A549 (cell line): ENCODE measurements at regions not wholly inside any gene's neighbourhood (a gene's known extent, or its start where the extent isn't known, plus 50 kb on each side); places are given as distances from the start of the nearest gene placed in this dataset.

Source experiments
- MYC ChIP-seq: IDR thresholded peaks from 2 replicates; pipeline ENCODE4 v1.6.1; 2012; ENCODE audit warnings: mild to moderate bottlenecking, inconsistent platforms, low read length, improper control_type of control experiment, borderline replicate concordance
- POLR2A ChIP-seq: IDR thresholded peaks from 2 replicates; pipeline ENCODE4 v1.6.1; 2012; ENCODE audit warnings: mild to moderate bottlenecking, low read length
- ZFP36 ChIP-seq: fragments of 450-650 bp; IDR thresholded peaks from 2 replicates; pipeline ENCODE4 v1.6.1; 2014; ENCODE audit warnings: borderline replicate concordance; ENCODE audit not compliant: partially characterized antibody
- TF ChIP-seq, protein P1 (sequence below): fragments of 200-600 bp; sonication (generic); IDR thresholded peaks from 2 replicates; pipeline ENCODE4 v1.6.1; 2016; ENCODE audit warnings: antibody characterized with exemption, mild to moderate bottlenecking, moderate library complexity
- TF ChIP-seq, protein P2 (sequence below): IDR thresholded peaks from 2 replicates; pipeline ENCODE4 v1.6.1; 2012
- TF ChIP-seq, protein P3 (sequence below): fragments of >200 bp; sonication (Bioruptor Twin); formaldehyde crosslinking; IDR thresholded peaks from 3 replicates; pipeline ENCODE4 v1.5.1; 2016

DNA sequence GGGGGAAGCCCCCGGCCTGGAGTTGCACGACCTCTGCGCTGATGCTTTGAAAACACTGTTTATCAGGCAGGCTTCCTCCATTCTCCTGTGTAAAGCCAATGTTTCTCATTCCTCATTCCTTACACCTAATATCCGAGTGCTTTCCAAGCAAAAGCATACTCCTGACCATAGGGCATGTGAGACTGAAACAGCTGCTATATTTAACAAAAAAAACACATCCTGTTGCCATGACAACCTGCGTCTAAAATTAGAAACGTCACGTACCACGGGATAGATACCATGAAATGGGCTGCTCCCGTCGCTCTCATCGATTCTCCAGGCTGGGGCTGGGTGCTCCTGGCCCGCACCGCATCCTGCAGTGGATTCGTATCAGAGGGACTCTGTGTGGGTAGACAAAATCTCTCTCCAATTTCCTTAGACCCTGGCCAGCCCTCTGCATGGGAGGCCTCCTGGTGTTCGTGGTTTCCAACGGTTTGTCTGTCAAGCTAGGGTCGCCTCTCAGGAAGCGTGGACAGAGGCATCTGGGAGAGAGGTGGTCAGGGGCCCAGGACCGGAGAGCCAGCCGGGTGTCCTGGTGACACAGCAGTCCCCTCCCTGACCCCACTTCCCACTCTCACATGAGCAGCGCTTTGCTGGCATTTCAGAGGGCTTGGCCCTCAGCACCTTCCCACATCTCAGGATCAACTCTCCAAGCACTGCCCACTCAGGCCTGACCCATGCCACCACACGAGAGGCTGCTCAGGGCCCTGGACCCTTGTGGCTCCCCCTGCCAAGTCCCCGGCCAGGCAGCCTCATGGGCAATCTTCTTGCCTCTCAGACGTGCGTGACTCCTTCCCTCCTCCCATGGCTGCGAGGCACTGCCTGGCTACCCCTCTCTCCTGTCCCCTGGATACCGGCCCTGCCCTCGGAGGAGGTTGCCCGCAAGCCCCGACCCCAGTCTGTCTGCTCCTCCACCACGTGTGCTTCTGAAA lies 268.1 kb downstream of the NDUFA10 start:
- TF ChIP-seq MYC (no peak), ZFP36 (no peak), POLR2A (no peak)
- TF ChIP-seq, protein P1, sequence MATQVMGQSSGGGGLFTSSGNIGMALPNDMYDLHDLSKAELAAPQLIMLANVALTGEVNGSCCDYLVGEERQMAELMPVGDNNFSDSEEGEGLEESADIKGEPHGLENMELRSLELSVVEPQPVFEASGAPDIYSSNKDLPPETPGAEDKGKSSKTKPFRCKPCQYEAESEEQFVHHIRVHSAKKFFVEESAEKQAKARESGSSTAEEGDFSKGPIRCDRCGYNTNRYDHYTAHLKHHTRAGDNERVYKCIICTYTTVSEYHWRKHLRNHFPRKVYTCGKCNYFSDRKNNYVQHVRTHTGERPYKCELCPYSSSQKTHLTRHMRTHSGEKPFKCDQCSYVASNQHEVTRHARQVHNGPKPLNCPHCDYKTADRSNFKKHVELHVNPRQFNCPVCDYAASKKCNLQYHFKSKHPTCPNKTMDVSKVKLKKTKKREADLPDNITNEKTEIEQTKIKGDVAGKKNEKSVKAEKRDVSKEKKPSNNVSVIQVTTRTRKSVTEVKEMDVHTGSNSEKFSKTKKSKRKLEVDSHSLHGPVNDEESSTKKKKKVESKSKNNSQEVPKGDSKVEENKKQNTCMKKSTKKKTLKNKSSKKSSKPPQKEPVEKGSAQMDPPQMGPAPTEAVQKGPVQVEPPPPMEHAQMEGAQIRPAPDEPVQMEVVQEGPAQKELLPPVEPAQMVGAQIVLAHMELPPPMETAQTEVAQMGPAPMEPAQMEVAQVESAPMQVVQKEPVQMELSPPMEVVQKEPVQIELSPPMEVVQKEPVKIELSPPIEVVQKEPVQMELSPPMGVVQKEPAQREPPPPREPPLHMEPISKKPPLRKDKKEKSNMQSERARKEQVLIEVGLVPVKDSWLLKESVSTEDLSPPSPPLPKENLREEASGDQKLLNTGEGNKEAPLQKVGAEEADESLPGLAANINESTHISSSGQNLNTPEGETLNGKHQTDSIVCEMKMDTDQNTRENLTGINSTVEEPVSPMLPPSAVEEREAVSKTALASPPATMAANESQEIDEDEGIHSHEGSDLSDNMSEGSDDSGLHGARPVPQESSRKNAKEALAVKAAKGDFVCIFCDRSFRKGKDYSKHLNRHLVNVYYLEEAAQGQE: no peak
- TF ChIP-seq, protein P2, sequence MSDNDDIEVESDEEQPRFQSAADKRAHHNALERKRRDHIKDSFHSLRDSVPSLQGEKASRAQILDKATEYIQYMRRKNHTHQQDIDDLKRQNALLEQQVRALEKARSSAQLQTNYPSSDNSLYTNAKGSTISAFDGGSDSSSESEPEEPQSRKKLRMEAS: no peak
- TF ChIP-seq, protein P3, sequence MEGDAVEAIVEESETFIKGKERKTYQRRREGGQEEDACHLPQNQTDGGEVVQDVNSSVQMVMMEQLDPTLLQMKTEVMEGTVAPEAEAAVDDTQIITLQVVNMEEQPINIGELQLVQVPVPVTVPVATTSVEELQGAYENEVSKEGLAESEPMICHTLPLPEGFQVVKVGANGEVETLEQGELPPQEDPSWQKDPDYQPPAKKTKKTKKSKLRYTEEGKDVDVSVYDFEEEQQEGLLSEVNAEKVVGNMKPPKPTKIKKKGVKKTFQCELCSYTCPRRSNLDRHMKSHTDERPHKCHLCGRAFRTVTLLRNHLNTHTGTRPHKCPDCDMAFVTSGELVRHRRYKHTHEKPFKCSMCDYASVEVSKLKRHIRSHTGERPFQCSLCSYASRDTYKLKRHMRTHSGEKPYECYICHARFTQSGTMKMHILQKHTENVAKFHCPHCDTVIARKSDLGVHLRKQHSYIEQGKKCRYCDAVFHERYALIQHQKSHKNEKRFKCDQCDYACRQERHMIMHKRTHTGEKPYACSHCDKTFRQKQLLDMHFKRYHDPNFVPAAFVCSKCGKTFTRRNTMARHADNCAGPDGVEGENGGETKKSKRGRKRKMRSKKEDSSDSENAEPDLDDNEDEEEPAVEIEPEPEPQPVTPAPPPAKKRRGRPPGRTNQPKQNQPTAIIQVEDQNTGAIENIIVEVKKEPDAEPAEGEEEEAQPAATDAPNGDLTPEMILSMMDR: no peak
